ENCODE measurements at regions not wholly inside any gene's neighbourhood (a gene's known extent, or its start where the extent isn't known, plus 50 kb on each side); places are given as distances from the start of the nearest gene placed in this dataset.
A peak's percentile ranks its signal among the peaks of the same experiment; 100 is the strongest.
"Not testable (repeated sequence)": the region's sequence is repeated elsewhere in the genome, so short reads cannot be mapped to it uniquely, and the experiment has no call there.

DNA sequence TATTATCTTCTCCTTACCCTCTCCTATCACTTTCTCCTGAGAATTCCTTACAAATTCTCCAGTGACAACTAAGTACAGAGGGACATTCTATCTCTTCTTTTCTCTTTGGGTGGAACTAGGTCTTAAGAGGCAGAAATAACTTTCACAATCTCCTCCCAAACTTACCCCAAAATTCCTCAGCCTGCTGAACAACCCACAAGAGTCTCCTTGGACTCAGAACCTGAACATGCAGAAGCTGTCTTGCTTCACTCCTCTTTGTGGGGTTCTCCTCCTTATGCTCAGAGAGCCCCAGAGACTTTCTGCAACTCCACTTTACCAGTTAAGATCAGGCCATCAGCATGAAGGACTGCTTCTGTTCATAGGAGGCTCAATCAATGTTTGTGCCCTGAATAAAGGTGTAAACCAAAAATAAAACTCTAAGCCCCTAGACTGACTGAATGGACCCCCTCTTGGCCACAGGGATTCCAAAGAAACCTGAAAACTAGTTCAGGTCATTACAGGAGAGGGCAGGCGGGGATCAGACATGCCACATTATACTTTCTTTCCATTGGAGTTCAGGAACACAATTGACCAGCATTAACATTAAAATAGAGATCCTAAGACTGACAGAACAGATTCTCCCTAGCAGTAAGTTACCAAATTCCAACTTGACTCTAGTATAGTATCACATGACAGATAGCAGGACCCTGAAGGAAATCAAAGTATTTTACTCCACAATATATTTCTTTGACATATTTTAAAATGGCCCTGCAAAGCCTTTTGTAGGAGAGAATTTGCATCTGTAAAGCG lies 179.7 kb upstream of the FBXL17 start:
- ATAC-seq = no peak

DNA sequence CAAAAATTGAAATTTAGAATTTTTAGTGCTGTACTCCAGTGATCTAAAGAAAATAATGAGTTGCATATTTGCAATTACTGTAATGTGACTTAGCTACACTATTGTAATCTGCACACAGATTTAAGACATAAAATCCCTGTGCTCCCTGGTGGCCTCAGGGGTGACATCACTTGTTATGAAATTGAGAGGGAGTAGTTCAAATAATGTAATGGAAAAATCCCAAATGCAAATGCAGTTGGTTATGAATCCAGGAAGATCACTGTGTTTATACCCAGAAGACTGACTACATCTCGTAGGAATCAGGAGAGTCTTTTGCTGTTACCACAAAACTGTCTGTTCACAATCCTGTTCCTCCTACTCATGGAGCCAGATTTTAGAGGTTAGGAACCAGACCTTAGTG lies 178.7 kb upstream of the FBXL17 start:
- intact Hi-C loops (cut with DNase I) = no loop called here
- 46 to 53% (median 49%) methylated on average over 1 of the region's 1 CpG for WGBS, 3 donors
- peak; percentile 41 to 50 for DNase-seq

More for the DNA sequence above, 179.7 kb upstream of the FBXL17 start:
- TF ChIP-seq, protein P1, sequence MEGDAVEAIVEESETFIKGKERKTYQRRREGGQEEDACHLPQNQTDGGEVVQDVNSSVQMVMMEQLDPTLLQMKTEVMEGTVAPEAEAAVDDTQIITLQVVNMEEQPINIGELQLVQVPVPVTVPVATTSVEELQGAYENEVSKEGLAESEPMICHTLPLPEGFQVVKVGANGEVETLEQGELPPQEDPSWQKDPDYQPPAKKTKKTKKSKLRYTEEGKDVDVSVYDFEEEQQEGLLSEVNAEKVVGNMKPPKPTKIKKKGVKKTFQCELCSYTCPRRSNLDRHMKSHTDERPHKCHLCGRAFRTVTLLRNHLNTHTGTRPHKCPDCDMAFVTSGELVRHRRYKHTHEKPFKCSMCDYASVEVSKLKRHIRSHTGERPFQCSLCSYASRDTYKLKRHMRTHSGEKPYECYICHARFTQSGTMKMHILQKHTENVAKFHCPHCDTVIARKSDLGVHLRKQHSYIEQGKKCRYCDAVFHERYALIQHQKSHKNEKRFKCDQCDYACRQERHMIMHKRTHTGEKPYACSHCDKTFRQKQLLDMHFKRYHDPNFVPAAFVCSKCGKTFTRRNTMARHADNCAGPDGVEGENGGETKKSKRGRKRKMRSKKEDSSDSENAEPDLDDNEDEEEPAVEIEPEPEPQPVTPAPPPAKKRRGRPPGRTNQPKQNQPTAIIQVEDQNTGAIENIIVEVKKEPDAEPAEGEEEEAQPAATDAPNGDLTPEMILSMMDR (IDR thresholded peaks at IDR 0.05) = no peak
- DNase-seq = no peak
- H3K4me3 ChIP-seq = no peak overlapping the region
- H3K27me3 ChIP-seq (ENCODE audit: insufficient read depth in 3 of 3, low read length in 2 of 3) = no peaks in the 10 kb centered on the region
- H3K9me3 ChIP-seq = no peaks in the 10 kb centered on the region
- 77 to 80% (median 80%) methylated on average over 2 of the region's 2 CpGs for WGBS, 3 donors
- no peaks in the 10 kb centered on the region for H3K36me3 ChIP-seq (ENCODE audit: insufficient read depth in 1 of 2, low read depth in 1 of 2)
- intact Hi-C loops (cut with DNase I) = no loop called here
- H3K4me1 ChIP-seq = no peaks in the 10 kb centered on the region
- H3K27ac ChIP-seq = no peak overlapping the region

DNA sequence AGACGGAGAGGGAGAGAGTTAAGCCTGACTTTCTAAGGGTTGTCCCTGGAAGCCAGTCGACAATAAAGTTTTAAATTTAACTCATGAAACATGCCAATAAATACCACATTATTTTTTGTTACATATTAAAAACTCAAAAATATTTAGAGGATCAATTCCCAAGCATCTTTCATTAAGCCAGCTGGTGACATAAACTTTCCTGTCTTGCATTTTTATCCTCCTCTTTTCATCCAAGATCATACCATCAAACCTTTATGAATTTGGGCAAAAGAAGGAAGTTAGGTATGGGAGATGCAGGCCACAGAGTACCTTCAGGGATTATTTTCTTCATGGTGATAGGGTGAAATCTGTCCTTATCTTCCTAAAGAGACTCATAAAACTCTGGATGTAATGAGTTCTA lies 178.3 kb upstream of the FBXL17 start:
- H3K36me3 ChIP-seq (ENCODE audit: insufficient read depth in 1 of 2, low read depth in 1 of 2) = no peaks in the 10 kb centered on the region
- DNase-seq (no peak), ATAC-seq (no peak)
- H3K4me1 ChIP-seq = no peaks in the 10 kb centered on the region
- H3K27me3 ChIP-seq (ENCODE audit: insufficient read depth in 3 of 3, low read length in 2 of 3) = no peaks in the 10 kb centered on the region
- WGBS, 3 donors = 66 to 83% (median 75%) methylated on average over 2 of the region's 2 CpGs
- no peak overlapping the region for H3K27ac ChIP-seq
- H3K9me3 ChIP-seq = no peaks in the 10 kb centered on the region
- TF ChIP-seq, protein P1 (IDR thresholded peaks at IDR 0.05) = no peak
- intact Hi-C loops (cut with DNase I) = no loop called here
- no peak overlapping the region for H3K4me3 ChIP-seq

More for the DNA sequence above, 178.7 kb upstream of the FBXL17 start:
- no peaks in the 10 kb centered on the region for H3K4me1 ChIP-seq
- H3K36me3 ChIP-seq (ENCODE audit: insufficient read depth in 1 of 2, low read depth in 1 of 2) = no peaks in the 10 kb centered on the region
- TF ChIP-seq, protein P1 (IDR thresholded peaks at IDR 0.05) = no peak
- H3K27ac ChIP-seq = no peak overlapping the region
- H3K27me3 ChIP-seq (ENCODE audit: insufficient read depth in 3 of 3, low read length in 2 of 3) = no peaks in the 10 kb centered on the region
- H3K4me3 ChIP-seq = no peak overlapping the region
- H3K9me3 ChIP-seq = no peaks in the 10 kb centered on the region
- ATAC-seq = peak in 3 of 4 donors; percentile 30 to 52 (median 45)

DNA sequence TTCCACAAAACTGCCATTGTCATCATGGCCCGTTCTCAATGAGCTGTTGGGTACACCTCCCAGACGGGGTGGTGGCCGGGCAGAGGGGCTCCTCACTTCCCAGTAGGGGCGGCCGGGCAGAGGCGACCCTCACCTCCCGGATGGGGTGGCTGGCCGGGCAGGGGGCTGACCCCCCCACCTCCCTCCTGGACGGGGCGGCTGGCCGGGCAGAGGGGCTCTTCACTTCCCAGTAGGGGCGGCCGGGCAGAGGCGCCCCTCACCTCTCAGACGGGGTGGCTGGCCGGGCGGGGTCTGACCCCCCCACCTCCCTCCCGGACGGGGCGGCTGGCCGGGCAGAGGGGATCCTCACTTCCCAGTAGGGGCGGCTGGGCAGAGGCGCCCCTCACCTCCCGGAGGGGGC lies 176.9 kb upstream of the FBXL17 start:
- ATAC-seq; H3K27ac ChIP-seq; DNase-seq; H3K27me3 ChIP-seq (ENCODE audit: insufficient read depth in 3 of 3, low read length in 2 of 3); H3K4me3 ChIP-seq; intact Hi-C loops (cut with DNase I); H3K9me3 ChIP-seq; H3K4me1 ChIP-seq; H3K36me3 ChIP-seq (ENCODE audit: insufficient read depth in 1 of 2, low read depth in 1 of 2): not testable (repeated sequence)
- 99% methylated on average over 8 to 14 of the region's 24 CpGs for WGBS, 3 donors

DNA sequence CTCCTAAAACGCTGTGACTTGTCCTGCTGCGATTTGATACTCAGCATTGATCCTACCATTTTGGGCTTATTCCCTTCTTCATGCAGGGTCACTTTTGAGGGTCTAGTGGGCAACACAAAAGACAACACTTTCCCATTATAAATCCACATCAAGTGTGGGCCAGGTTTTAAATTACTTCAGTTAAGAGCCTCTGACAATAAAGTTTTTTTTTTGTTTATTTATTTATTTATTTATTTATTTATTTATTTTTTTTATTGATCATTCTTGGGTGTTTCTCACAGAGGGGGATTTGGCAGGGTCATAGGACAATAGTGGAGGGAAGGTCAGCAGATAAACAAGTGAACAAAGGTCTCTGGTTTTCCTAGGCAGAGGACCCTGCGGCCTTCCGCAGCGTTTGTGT lies 176.2 kb upstream of the FBXL17 start:
- H3K27ac ChIP-seq; intact Hi-C loops (cut with DNase I); H3K9me3 ChIP-seq; H3K4me1 ChIP-seq; H3K27me3 ChIP-seq (ENCODE audit: insufficient read depth in 3 of 3, low read length in 2 of 3); DNase-seq; H3K36me3 ChIP-seq (ENCODE audit: insufficient read depth in 1 of 2, low read depth in 1 of 2); H3K4me3 ChIP-seq; ATAC-seq: not testable (repeated sequence)
- WGBS, 3 donors = 66 to 76% (median 73%) methylated on average over 2 of the region's 5 CpGs

Measured in psoas muscle (tissue), 7 donors.